ENCODE measurements at regions not wholly inside any gene's neighbourhood (a gene's known extent, or its start where the extent isn't known, plus 50 kb on each side); places are given as distances from the start of the nearest gene placed in this dataset.

DNA sequence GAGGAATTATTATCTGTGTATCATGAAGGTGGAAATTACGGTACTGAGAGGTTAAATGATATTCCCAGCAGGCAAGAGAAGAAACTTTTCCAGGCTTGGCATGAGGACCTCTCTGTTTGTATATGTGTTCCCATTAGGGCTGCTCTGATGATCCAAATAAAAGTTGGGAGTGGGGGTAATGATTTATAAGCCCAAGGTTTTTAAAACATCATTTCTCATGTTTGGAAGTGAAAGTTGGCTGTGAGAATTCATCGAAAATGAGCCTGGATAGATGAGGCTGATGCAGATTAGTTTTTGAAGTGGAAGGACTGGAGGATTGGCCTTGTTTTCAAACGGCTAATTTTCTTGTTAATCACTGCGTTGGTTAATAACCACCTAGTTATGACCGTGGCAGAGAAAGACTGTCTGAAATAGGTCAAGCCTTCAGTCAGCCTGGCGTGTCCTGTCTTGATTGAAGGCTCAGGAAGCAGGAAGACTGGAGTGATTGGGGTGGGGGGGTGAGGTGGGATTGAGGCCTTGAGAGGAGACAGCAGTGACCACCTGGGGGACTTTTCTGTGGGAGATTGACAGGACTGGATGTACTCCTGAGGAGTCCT is 391.0 kb upstream of the WWC1 start:
- H3K4me3 ChIP-seq (ENCODE audit: control insufficient read depth, low read depth, low read length) = no peak overlapping the region
- TF ChIP-seq CTCF (conservative IDR thresholded peaks at IDR 0.05; ENCODE audit: control insufficient read depth, insufficient read depth, low read depth, low read length) = no peak
- no peak for DNase-seq (ENCODE audit: low read depth)

DNA sequence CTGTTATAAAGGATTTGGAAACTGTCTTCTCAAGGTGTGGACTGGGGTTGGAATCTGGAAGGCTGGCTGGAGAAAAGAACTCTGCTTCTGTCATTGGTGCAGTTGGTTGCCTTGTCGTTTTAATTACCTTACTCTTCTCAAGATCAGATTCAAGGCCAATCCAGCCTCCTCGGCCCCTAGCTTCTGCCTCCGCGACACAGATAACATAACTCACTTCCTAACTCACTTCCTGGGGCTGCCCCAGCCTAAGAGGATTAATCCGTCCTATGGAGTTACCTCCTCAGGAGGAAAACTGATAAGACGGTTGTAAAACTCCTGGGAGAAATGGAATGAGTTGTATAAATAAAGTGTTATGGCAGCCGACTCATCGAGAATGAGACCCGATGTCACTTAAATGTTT is 389.1 kb upstream of the WWC1 start:
- TF ChIP-seq CTCF (conservative IDR thresholded peaks at IDR 0.05; ENCODE audit: control insufficient read depth, insufficient read depth, low read depth, low read length) = no peak
- DNase-seq (ENCODE audit: low read depth) = no peak
- no peak overlapping the region for H3K4me3 ChIP-seq (ENCODE audit: control insufficient read depth, low read depth, low read length)

DNA sequence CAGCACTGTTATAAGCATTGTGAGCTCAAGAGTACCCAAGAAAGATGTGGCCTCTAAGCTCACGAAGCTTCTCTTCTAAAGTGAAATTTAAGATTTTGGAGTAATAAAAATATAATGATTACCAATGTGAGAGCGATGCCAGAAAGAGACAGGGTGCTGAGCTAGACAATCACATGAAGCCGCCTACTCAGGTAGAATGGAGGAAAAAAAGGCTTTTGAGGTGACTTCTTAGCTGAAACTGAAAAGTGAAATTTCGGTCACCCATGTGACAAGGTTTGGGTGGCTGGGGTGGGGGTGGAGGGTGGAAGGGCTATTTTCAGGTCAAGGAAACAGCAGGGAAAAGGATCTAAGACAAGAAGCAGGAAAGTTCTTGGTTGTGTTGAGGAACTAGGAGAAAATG is 388.2 kb upstream of the WWC1 start:
- no peak overlapping the region for H3K4me3 ChIP-seq (ENCODE audit: control insufficient read depth, low read depth, low read length)
- TF ChIP-seq CTCF (conservative IDR thresholded peaks at IDR 0.05; ENCODE audit: control insufficient read depth, insufficient read depth, low read depth, low read length) = no peak
- DNase-seq (ENCODE audit: low read depth) = no peak

DNA sequence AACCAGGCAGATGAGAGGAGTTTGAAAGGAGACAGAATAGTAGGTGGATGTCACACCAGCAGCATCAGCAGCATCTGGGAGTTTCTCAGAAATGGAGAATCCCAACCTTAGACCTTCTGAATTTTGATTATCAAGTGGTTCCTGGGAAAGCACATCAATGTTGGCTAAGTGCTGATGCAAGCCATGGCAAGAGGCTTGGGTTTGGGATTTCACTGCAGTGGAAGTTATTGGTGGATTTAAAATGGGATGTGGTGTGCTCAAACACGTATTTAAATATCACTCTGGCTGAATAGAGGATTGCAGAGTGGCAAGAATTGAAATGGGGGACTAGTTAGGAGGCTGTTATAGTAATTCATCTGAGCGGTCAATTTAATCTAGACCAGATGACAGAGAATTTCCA is 387.8 kb upstream of the WWC1 start:
- no peak overlapping the region for H3K4me3 ChIP-seq (ENCODE audit: control insufficient read depth, low read depth, low read length)
- no peak for DNase-seq (ENCODE audit: low read depth)
- TF ChIP-seq CTCF (conservative IDR thresholded peaks at IDR 0.05; ENCODE audit: control insufficient read depth, insufficient read depth, low read depth, low read length) = no peak

GRCh38 chr5:167905919-167906853 is 385.3 kb upstream of the WWC1 start:
- TF ChIP-seq CTCF (conservative IDR thresholded peaks at IDR 0.05; ENCODE audit: control insufficient read depth, insufficient read depth, low read depth, low read length) = no peak
- no peak overlapping the region for H3K4me3 ChIP-seq (ENCODE audit: control insufficient read depth, low read depth, low read length)
- DNase-seq (ENCODE audit: low read depth) = no peak

DNA sequence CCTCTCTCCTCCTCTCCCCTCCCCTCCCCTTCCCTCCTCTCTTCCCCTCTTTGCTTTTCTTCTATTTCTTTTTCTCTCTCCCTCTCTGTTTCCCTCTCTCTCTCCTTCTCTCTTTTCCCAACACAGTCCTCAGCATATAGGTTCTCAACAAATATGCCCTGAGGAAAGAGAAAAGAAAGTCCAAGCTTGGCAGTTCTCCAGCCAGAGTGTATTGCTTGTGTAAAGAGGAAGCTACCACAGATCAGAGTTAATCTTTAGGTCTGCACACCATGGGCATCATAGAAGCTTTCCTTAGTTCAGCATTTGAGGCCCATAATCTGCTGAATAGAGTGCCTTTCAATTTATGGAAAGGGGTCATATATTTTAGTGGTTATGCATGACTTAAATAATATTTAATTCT is 382.8 kb upstream of the WWC1 start:
- DNase-seq (ENCODE audit: low read depth) = no peak
- TF ChIP-seq CTCF (conservative IDR thresholded peaks at IDR 0.05; ENCODE audit: control insufficient read depth, insufficient read depth, low read depth, low read length) = no peak
- H3K4me3 ChIP-seq (ENCODE audit: control insufficient read depth, low read depth, low read length) = no peak overlapping the region
